ENCODE measurements at regions not wholly inside any gene's neighbourhood (a gene's known extent, or its start where the extent isn't known, plus 50 kb on each side); places are given as distances from the start of the nearest gene placed in this dataset.

GRCh38 chr12:58357511-58357910 lies 416.1 kb downstream of the ATP23 start:
- H4K20me1 ChIP-seq (ENCODE audit: low read length), result no peaks in the 10 kb centered on the region
- no peaks in the 10 kb centered on the region for H3K4me1 ChIP-seq (ENCODE audit: insufficient read depth, low read length)
- no peaks in the 10 kb centered on the region for H3K79me2 ChIP-seq (ENCODE audit: low read length)
- DNase-seq (no peak), ATAC-seq (no peak)
- H3K4me3 ChIP-seq (ENCODE audit: low read length), result no peak overlapping the region
- no peak overlapping the region for H3K4me2 ChIP-seq (ENCODE audit: low read length)
- no peaks in the 10 kb centered on the region for H3F3A ChIP-seq (ENCODE audit: low read length, unreplicated experiment)
- intact Hi-C loops (cut with micrococcal nuclease), result no loop called here
- ChIA-PET CTCF (no interaction called here), POLR2A (ENCODE audit: unreplicated experiment) (no interaction called here)
- no peak overlapping the region for H3K9ac ChIP-seq (ENCODE audit: low read length)
- no TSS peak for BruUV-seq (replicated peaks)
- H3K27me3 ChIP-seq (ENCODE audit: low read length), result no peaks in the 10 kb centered on the region
- H3K36me3 ChIP-seq (ENCODE audit: low read depth, low read length), result no peaks in the 10 kb centered on the region
- no peaks in the 10 kb centered on the region for H3K9me3 ChIP-seq (ENCODE audit: low read length)
- no peaks in the 10 kb centered on the region for H3K9me2 ChIP-seq (replicated peaks; ENCODE audit: low read length)
- TF ChIP-seq CTCF (conservative IDR thresholded peaks at IDR 0.05; ENCODE audit: low read depth, low read length) (no peak), EZH2 (IDR thresholded peaks at IDR 0.05; ENCODE audit: low read length, unreplicated experiment) (no peak), EZH2phosphoT487 (IDR thresholded peaks at IDR 0.05; ENCODE audit: borderline replicate concordance, low read length) (no peak)
- H2AFZ ChIP-seq (ENCODE audit: low read length), result no peak overlapping the region
- H3K27ac ChIP-seq (ENCODE audit: low read length), result no peak overlapping the region

- H3K4me1 ChIP-seq (ENCODE audit: insufficient read depth, low read length), result peaks cover 8% of the 10 kb centered on the region
- H3K9ac ChIP-seq (ENCODE audit: low read length), result no peak overlapping the region
- CTCF ChIA-PET, result no interaction called here
- DNase-seq (no peak), ATAC-seq (no peak)
- H3K36me3 ChIP-seq (ENCODE audit: low read depth, low read length), result no peaks in the 10 kb centered on the region
- BruUV-seq (replicated peaks), result no TSS peak
- H2AFZ ChIP-seq (ENCODE audit: low read length), result no peak overlapping the region
- POLR2A ChIA-PET (ENCODE audit: unreplicated experiment), result no interaction called here
- intact Hi-C loops (cut with micrococcal nuclease), result no loop called here
- no peaks in the 10 kb centered on the region for H3K27me3 ChIP-seq (ENCODE audit: low read length)
- H3K4me2 ChIP-seq (ENCODE audit: low read length), result no peak overlapping the region
- H3K9me2 ChIP-seq (replicated peaks; ENCODE audit: low read length), result no peaks in the 10 kb centered on the region
- H3F3A ChIP-seq (ENCODE audit: low read length, unreplicated experiment), result no peaks in the 10 kb centered on the region
- H3K9me3 ChIP-seq (ENCODE audit: low read length), result no peaks in the 10 kb centered on the region
- TF ChIP-seq EZH2phosphoT487 (IDR thresholded peaks at IDR 0.05; ENCODE audit: borderline replicate concordance, low read length), result no peak
- no peak for TF ChIP-seq EZH2 (IDR thresholded peaks at IDR 0.05; ENCODE audit: low read length, unreplicated experiment)
- TF ChIP-seq CTCF (conservative IDR thresholded peaks at IDR 0.05; ENCODE audit: low read depth, low read length), result no peak
- no peak overlapping the region for H3K27ac ChIP-seq (ENCODE audit: low read length)
- no peaks in the 10 kb centered on the region for H4K20me1 ChIP-seq (ENCODE audit: low read length)
- H3K4me3 ChIP-seq (ENCODE audit: low read length), result no peak overlapping the region
- H3K79me2 ChIP-seq (ENCODE audit: low read length), result no peaks in the 10 kb centered on the region
Measured at GRCh38 chr12:58358369-58358768, 417.0 kb downstream of the ATP23 start.

- no peak overlapping the region for H3K4me3 ChIP-seq (ENCODE audit: low read length)
- intact Hi-C loops (cut with micrococcal nuclease), result no loop called here
- no peaks in the 10 kb centered on the region for H3K9me3 ChIP-seq (ENCODE audit: low read length)
- no peaks in the 10 kb centered on the region for H4K20me1 ChIP-seq (ENCODE audit: low read length)
- no peaks in the 10 kb centered on the region for H3K79me2 ChIP-seq (ENCODE audit: low read length)
- H3F3A ChIP-seq (ENCODE audit: low read length, unreplicated experiment), result peaks cover 4% of the 10 kb centered on the region
- no TSS peak for BruUV-seq (replicated peaks)
- POLR2A ChIA-PET (ENCODE audit: unreplicated experiment), result no interaction called here
- CTCF ChIA-PET, result no interaction called here
- no peak for DNase-seq
- no peak for ATAC-seq
- no peak overlapping the region for H2AFZ ChIP-seq (ENCODE audit: low read length)
- no peak for TF ChIP-seq EZH2 (IDR thresholded peaks at IDR 0.05; ENCODE audit: low read length, unreplicated experiment)
- no peak for TF ChIP-seq EZH2phosphoT487 (IDR thresholded peaks at IDR 0.05; ENCODE audit: borderline replicate concordance, low read length)
- TF ChIP-seq CTCF (conservative IDR thresholded peaks at IDR 0.05; ENCODE audit: low read depth, low read length), result no peak
- no peaks in the 10 kb centered on the region for H3K36me3 ChIP-seq (ENCODE audit: low read depth, low read length)
- no peaks in the 10 kb centered on the region for H3K27me3 ChIP-seq (ENCODE audit: low read length)
- peaks cover 16% of the 10 kb centered on the region for H3K4me1 ChIP-seq (ENCODE audit: insufficient read depth, low read length)
- no peak overlapping the region for H3K4me2 ChIP-seq (ENCODE audit: low read length)
- no peak overlapping the region for H3K27ac ChIP-seq (ENCODE audit: low read length)
- H3K9ac ChIP-seq (ENCODE audit: low read length), result no peak overlapping the region
- H3K9me2 ChIP-seq (replicated peaks; ENCODE audit: low read length), result no peaks in the 10 kb centered on the region
Measured at GRCh38 chr12:58359084-58359483, 417.7 kb downstream of the ATP23 start.
